GM12873 (cell line): ENCODE measurements at regions not wholly inside any gene's neighbourhood (a gene's known extent, or its start where the extent isn't known, plus 50 kb on each side); places are given as distances from the start of the nearest gene placed in this dataset.

Experiments used
- CTCF ChIP-seq: IDR thresholded peaks from 2 replicates; pipeline ENCODE4 v1.5.1; 2012; ENCODE audit warnings: low read depth, mild to moderate bottlenecking, moderate library complexity, low read length, control low read depth; ENCODE audit not compliant: insufficient read depth; ENCODE audit errors: missing control alignments

- TF ChIP-seq CTCF, result no peak
These were observed 96.2 kb upstream of the CCSER1 start for GRCh38 chr4:90030953-90031352.

- TF ChIP-seq CTCF, result no peak
These were observed 88.1 kb upstream of the CCSER1 start for GRCh38 chr4:90039122-90039521.

- no peak for TF ChIP-seq CTCF
These were observed 75.2 kb upstream of the CCSER1 start for GRCh38 chr4:90051999-90052398.

- no peak for TF ChIP-seq CTCF
These were observed 70.1 kb upstream of the CCSER1 start for GRCh38 chr4:90057091-90057490.

GRCh38 chr4:90060039-90060438 is 67.2 kb upstream of the CCSER1 start:
- no peak for TF ChIP-seq CTCF

GRCh38 chr4:90061881-90062280 is 65.3 kb upstream of the CCSER1 start:
- no peak for TF ChIP-seq CTCF

GRCh38 chr4:90064196-90064595 is 63.0 kb upstream of the CCSER1 start:
- no peak for TF ChIP-seq CTCF
